ENCODE measurements at regions not wholly inside any gene's neighbourhood (a gene's known extent, or its start where the extent isn't known, plus 50 kb on each side); places are given as distances from the start of the nearest gene placed in this dataset.

DNA sequence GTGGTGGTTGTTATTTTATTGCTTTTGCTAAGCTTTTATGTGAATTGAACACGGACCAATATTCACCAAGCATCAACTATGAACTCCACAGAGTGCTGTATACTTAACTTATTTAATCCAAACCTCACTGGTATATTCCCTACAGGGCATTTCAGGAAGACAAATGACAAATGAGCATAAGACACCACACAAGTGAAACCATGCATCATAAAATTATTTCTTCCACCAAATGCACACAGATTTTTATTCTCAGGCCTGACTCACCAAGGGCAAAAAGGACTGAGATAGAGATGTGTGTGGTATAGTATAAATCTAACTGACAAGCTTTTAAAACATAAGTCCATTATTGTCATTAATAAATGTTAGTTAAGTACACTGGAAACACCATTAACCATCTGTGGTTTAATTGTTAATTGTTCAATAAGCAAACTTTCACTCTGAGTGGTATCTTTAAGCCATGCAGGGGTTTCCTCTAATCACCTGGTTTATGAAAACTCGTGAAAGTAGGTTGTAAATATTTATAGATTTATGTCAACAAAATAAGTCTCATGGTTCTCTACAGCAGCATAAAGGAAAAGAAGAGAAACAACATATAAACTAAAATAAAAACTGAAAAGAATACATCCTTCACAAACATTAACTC is 77.6 kb upstream of the CRIM1 start:
- Histone ChIP-seq H3K79me2 (ENCODE audit: insufficient read depth, low read length) (no peaks in the 10 kb centered on the region), H3F3A (ENCODE audit: low read depth) (no peaks in the 10 kb centered on the region), H3K9ac (ENCODE audit: low read depth, low read length, poor library complexity, severe bottlenecking) (no peak overlapping the region), H3K9me2 (replicated peaks; ENCODE audit: low read depth, low read length) (no peaks in the 10 kb centered on the region), H3K36me3 (ENCODE audit: insufficient read depth, low read length) (no peaks in the 10 kb centered on the region), H3K4me1 (ENCODE audit: insufficient read depth, low read length, poor library complexity, severe bottlenecking) (no peaks in the 10 kb centered on the region), H3K9me3 (ENCODE audit: insufficient read depth, low read depth, low read length) (0 out of 2 replicates have a peak, but pooled peaks cover 4% of the 10 kb centered on the region), H4K20me1 (ENCODE audit: insufficient read depth, low read length, poor library complexity, severe bottlenecking) (no peaks in the 10 kb centered on the region), H3K4me2 (ENCODE audit: low read depth, low read length, poor library complexity, severe bottlenecking) (no peak overlapping the region), H3K4me3 (ENCODE audit: low read length, poor library complexity, severe bottlenecking) (no peak overlapping the region), H2AFZ (ENCODE audit: low read length) (no peak overlapping the region), H3K27me3 (ENCODE audit: insufficient read depth, low read length, poor library complexity, severe bottlenecking) (no peaks in the 10 kb centered on the region)
- TF ChIP-seq CTCF (conservative IDR thresholded peaks at IDR 0.05; ENCODE audit: low read length) (no peak), EZH2phosphoT487 (IDR thresholded peaks at IDR 0.05; ENCODE audit: borderline replicate concordance) (no peak)

- Histone ChIP-seq H3K4me2 (ENCODE audit: low read depth, low read length, poor library complexity, severe bottlenecking) (no peak overlapping the region), H3K36me3 (ENCODE audit: insufficient read depth, low read length) (no peaks in the 10 kb centered on the region), H2AFZ (ENCODE audit: low read length) (no peak overlapping the region), H3K9me2 (replicated peaks; ENCODE audit: low read depth, low read length) (no peaks in the 10 kb centered on the region), H3K4me3 (ENCODE audit: low read length, poor library complexity, severe bottlenecking) (no peak overlapping the region), H3K27me3 (ENCODE audit: insufficient read depth, low read length, poor library complexity, severe bottlenecking) (no peaks in the 10 kb centered on the region), H3F3A (ENCODE audit: low read depth) (no peaks in the 10 kb centered on the region), H3K79me2 (ENCODE audit: insufficient read depth, low read length) (no peaks in the 10 kb centered on the region), H3K9me3 (ENCODE audit: insufficient read depth, low read depth, low read length) (0 out of 2 replicates have a peak, but pooled peaks cover 4% of the 10 kb centered on the region), H3K4me1 (ENCODE audit: insufficient read depth, low read length, poor library complexity, severe bottlenecking) (no peaks in the 10 kb centered on the region), H4K20me1 (ENCODE audit: insufficient read depth, low read length, poor library complexity, severe bottlenecking) (no peaks in the 10 kb centered on the region), H3K9ac (ENCODE audit: low read depth, low read length, poor library complexity, severe bottlenecking) (no peak overlapping the region)
- TF ChIP-seq EZH2phosphoT487 (IDR thresholded peaks at IDR 0.05; ENCODE audit: borderline replicate concordance): no peak
- no peak for TF ChIP-seq CTCF (conservative IDR thresholded peaks at IDR 0.05; ENCODE audit: low read length)
These were observed 78.3 kb upstream of the CRIM1 start for GRCh38 chr2:36277146-36277808.

- Histone ChIP-seq H3K9me3 (ENCODE audit: insufficient read depth, low read depth, low read length) (peaks cover 9% of the 10 kb centered on the region), H3K4me2 (ENCODE audit: low read depth, low read length, poor library complexity, severe bottlenecking) (no peak overlapping the region), H3F3A (ENCODE audit: low read depth) (peaks cover 3% of the 10 kb centered on the region; the same call in 1 of the 2 replicates), H3K36me3 (ENCODE audit: insufficient read depth, low read length) (no peaks in the 10 kb centered on the region), H3K4me3 (ENCODE audit: low read length, poor library complexity, severe bottlenecking) (no peak overlapping the region), H4K20me1 (ENCODE audit: insufficient read depth, low read length, poor library complexity, severe bottlenecking) (no peaks in the 10 kb centered on the region), H3K27me3 (ENCODE audit: insufficient read depth, low read length, poor library complexity, severe bottlenecking) (no peaks in the 10 kb centered on the region), H3K4me1 (ENCODE audit: insufficient read depth, low read length, poor library complexity, severe bottlenecking) (no peaks in the 10 kb centered on the region), H3K79me2 (ENCODE audit: insufficient read depth, low read length) (no peaks in the 10 kb centered on the region), H2AFZ (ENCODE audit: low read length) (no peak overlapping the region), H3K9ac (ENCODE audit: low read depth, low read length, poor library complexity, severe bottlenecking) (no peak overlapping the region), H3K9me2 (replicated peaks; ENCODE audit: low read depth, low read length) (no peaks in the 10 kb centered on the region)
- no peak for TF ChIP-seq CTCF (conservative IDR thresholded peaks at IDR 0.05; ENCODE audit: low read length)
- no peak for TF ChIP-seq EZH2phosphoT487 (IDR thresholded peaks at IDR 0.05; ENCODE audit: borderline replicate concordance)
These were observed 84.3 kb upstream of the CRIM1 start for GRCh38 chr2:36271266-36271665.
